ENCODE measurements at regions not wholly inside any gene's neighbourhood (a gene's known extent, or its start where the extent isn't known, plus 50 kb on each side); places are given as distances from the start of the nearest gene placed in this dataset.

- TF ChIP-seq MYC (IDR thresholded peaks at IDR 0.05; ENCODE audit: borderline replicate concordance, low read length) (no peak), CTCF (IDR thresholded peaks at IDR 0.05) (no peak), JUN (IDR thresholded peaks at IDR 0.05) (no peak), EHF (CRISPR knock-in tag; IDR thresholded peaks at IDR 0.05) (no peak), JUNB (IDR thresholded peaks at IDR 0.05) (no peak), POLR2A (IDR thresholded peaks at IDR 0.05; ENCODE audit: low read length) (no peak), RFX5 (IDR thresholded peaks at IDR 0.05) (no peak), NFE2L2 (conservative IDR thresholded peaks at IDR 0.05; ENCODE audit: low read length) (no peak), HDAC2 (IDR thresholded peaks at IDR 0.05) (no peak), FOSB (CRISPR knock-in tag; IDR thresholded peaks at IDR 0.05) (no peak), RAD21 (conservative IDR thresholded peaks at IDR 0.05 in 1 of 2, IDR thresholded peaks at IDR 0.05 in 1 of 2) (no peak), E2F6 (IDR thresholded peaks at IDR 0.05; ENCODE audit: borderline replicate concordance, low read depth) (no peak), ZSCAN20 (CRISPR knock-in tag; IDR thresholded peaks at IDR 0.05) (no peak), MAX (IDR thresholded peaks at IDR 0.05) (no peak)
Observed at GRCh38 chr15:81653259-81653658, 279.2 kb upstream of the TMC3 start.

Measured in A549 (cell line).